ENCODE measurements at regions not wholly inside any gene's neighbourhood (a gene's known extent, or its start where the extent isn't known, plus 50 kb on each side); places are given as distances from the start of the nearest gene placed in this dataset.

- no peak for DNase-seq
Observed at GRCh38 chr10:27451054-27451453, 53.0 kb upstream of the RAB18 start.

GRCh38 chr10:27450225-27450624 is 53.9 kb upstream of the RAB18 start:
- DNase-seq: no peak

- DNase-seq: no peak
Observed at GRCh38 chr10:27449571-27449970, 54.5 kb upstream of the RAB18 start.

GRCh38 chr10:27448921-27449320 is 55.2 kb upstream of the RAB18 start:
- no peak for DNase-seq

- no peak for DNase-seq
Observed at GRCh38 chr10:27447540-27447939, 56.6 kb upstream of the RAB18 start.

GRCh38 chr10:27446091-27446918 is 57.8 kb upstream of the RAB18 start:
- DNase-seq: no peak

GRCh38 chr10:27445070-27445469 is 59.0 kb upstream of the RAB18 start:
- no peak for DNase-seq

- DNase-seq: no peak
Observed at GRCh38 chr10:27440478-27440877, 63.6 kb upstream of the RAB18 start.

- DNase-seq: no peak
Observed at GRCh38 chr10:27440021-27440420, 64.1 kb upstream of the RAB18 start.

- no peak for DNase-seq
Observed at GRCh38 chr10:27439101-27439500, 65.0 kb upstream of the RAB18 start.

- no peak for DNase-seq
Observed at GRCh38 chr10:27437775-27438174, 66.3 kb upstream of the RAB18 start.

GRCh38 chr10:27436710-27437109 is 67.4 kb upstream of the RAB18 start:
- no peak for DNase-seq

GRCh38 chr10:27433976-27434375 is 70.1 kb upstream of the RAB18 start:
- no peak for DNase-seq

GRCh38 chr10:27426948-27427467 is 77.1 kb upstream of the RAB18 start:
- DNase-seq: no peak

- DNase-seq: no peak
Observed at GRCh38 chr10:27413831-27414348, 90.2 kb upstream of the RAB18 start.

GRCh38 chr10:27413387-27413786 is 90.7 kb upstream of the RAB18 start:
- no peak for DNase-seq

- DNase-seq: no peak
Observed at GRCh38 chr10:27410153-27410552, 94.0 kb upstream of the RAB18 start.

- DNase-seq: no peak
Observed at GRCh38 chr10:27407271-27407670, 96.8 kb upstream of the RAB18 start.

- DNase-seq: no peak
Observed at GRCh38 chr10:27399871-27400270, 104.2 kb upstream of the RAB18 start.

GRCh38 chr10:27393961-27394360 is 110.1 kb upstream of the RAB18 start:
- no peak for DNase-seq

- DNase-seq: no peak
Observed at GRCh38 chr10:27392606-27393005, 111.5 kb upstream of the RAB18 start.

GRCh38 chr10:27391916-27392315 is 112.2 kb upstream of the RAB18 start:
- no peak for DNase-seq

- no peak for DNase-seq
Observed at GRCh38 chr10:27391325-27391724, 112.8 kb upstream of the RAB18 start.

- no peak for DNase-seq
Observed at GRCh38 chr10:27390681-27391080, 113.4 kb upstream of the RAB18 start.

Data from NCI-H446 treated with DMSO at 0.1 percent for 48 hours (cell line).